ENCODE measurements at regions not wholly inside any gene's neighbourhood (a gene's known extent, or its start where the extent isn't known, plus 50 kb on each side); places are given as distances from the start of the nearest gene placed in this dataset.

- DNase-seq, result no peak
Observed at GRCh38 chr20:60968853-60969720, 283.0 kb upstream of the CDH4 start.

- no peak for DNase-seq
Observed at GRCh38 chr20:60970601-60971000, 281.5 kb upstream of the CDH4 start.

- no peak for DNase-seq
Observed at GRCh38 chr20:60974022-60974421, 278.0 kb upstream of the CDH4 start.

GRCh38 chr20:60974441-60974945 lies 277.6 kb upstream of the CDH4 start:
- DNase-seq, result no peak

- no peak for DNase-seq
Observed at GRCh38 chr20:60976139-60976538, 275.9 kb upstream of the CDH4 start.

GRCh38 chr20:60976913-60977312 lies 275.1 kb upstream of the CDH4 start:
- DNase-seq, result no peak

GRCh38 chr20:60977901-60978300 lies 274.2 kb upstream of the CDH4 start:
- DNase-seq, result no peak

GRCh38 chr20:60984666-60985065 lies 267.4 kb upstream of the CDH4 start:
- DNase-seq, result no peak

GRCh38 chr20:60986506-60987156 lies 265.4 kb upstream of the CDH4 start:
- DNase-seq, result no peak

- DNase-seq, result no peak
Observed at GRCh38 chr20:60990061-60990460, 262.0 kb upstream of the CDH4 start.

- DNase-seq, result no peak
Observed at GRCh38 chr20:60990643-60991042, 261.4 kb upstream of the CDH4 start.

GRCh38 chr20:60993433-60994044 lies 258.5 kb upstream of the CDH4 start:
- no peak for DNase-seq

GRCh38 chr20:60999250-60999649 lies 252.8 kb upstream of the CDH4 start:
- no peak for DNase-seq

- no peak for DNase-seq
Observed at GRCh38 chr20:61002090-61002489, 250.0 kb upstream of the CDH4 start.

- DNase-seq, result no peak
Observed at GRCh38 chr20:61014491-61014890, 237.6 kb upstream of the CDH4 start.

GRCh38 chr20:61015602-61016001 lies 236.5 kb upstream of the CDH4 start:
- DNase-seq, result no peak

- DNase-seq, result no peak
Observed at GRCh38 chr20:61019322-61019721, 232.7 kb upstream of the CDH4 start.

- no peak for DNase-seq
Observed at GRCh38 chr20:61023612-61024011, 228.4 kb upstream of the CDH4 start.

GRCh38 chr20:61024390-61024789 lies 227.7 kb upstream of the CDH4 start:
- no peak for DNase-seq

- DNase-seq, result no peak
Observed at GRCh38 chr20:61025536-61025935, 226.5 kb upstream of the CDH4 start.

- DNase-seq, result no peak
Observed at GRCh38 chr20:61026173-61026572, 225.9 kb upstream of the CDH4 start.

- DNase-seq, result no peak
Observed at GRCh38 chr20:61026731-61027130, 225.3 kb upstream of the CDH4 start.

- DNase-seq, result no peak
Observed at GRCh38 chr20:61027218-61027617, 224.8 kb upstream of the CDH4 start.

- DNase-seq, result no peak
Observed at GRCh38 chr20:61030130-61030529, 221.9 kb upstream of the CDH4 start.
